ENCODE measurements at regions not wholly inside any gene's neighbourhood (a gene's known extent, or its start where the extent isn't known, plus 50 kb on each side); places are given as distances from the start of the nearest gene placed in this dataset.

DNA sequence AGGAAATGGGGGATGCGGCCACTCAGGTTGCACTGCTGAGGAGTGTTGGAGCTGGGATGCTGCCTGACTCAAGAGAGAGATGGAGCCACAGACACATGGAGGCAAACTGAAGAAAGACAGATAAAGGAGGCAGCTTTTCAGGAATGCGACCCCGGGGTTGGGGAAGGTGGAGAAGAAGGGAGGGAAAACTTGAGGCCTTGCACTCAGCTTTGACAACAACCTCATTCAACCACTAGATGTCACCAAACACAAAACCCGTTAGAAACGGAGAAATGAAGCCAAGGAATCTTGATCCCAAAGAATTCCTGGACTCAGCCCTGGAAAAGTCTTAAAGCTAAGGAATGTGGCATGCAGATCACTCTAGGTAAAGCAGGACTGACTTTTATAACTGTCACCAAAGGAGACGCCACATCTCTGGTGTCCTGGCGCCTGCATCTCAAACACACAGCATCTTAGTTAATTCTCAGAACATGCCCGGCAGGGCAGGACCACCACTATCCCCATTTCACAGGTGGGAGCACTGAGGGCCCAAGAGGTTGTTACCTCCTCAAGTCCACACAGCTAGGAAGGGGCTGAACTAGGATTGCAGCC lies 59.6 kb upstream of the LMCD1 start:
- FAIRE-seq: peak; percentile 98

- FAIRE-seq: peak; percentile 16
Observed at GRCh38 chr3:8442993-8443650, 58.5 kb upstream of the LMCD1 start.

- FAIRE-seq: peak; percentile 98
Observed at GRCh38 chr3:8443829-8444791, 57.5 kb upstream of the LMCD1 start.

GRCh38 chr3:8444883-8445282 lies 56.7 kb upstream of the LMCD1 start:
- peak; percentile 55 for FAIRE-seq

DNA sequence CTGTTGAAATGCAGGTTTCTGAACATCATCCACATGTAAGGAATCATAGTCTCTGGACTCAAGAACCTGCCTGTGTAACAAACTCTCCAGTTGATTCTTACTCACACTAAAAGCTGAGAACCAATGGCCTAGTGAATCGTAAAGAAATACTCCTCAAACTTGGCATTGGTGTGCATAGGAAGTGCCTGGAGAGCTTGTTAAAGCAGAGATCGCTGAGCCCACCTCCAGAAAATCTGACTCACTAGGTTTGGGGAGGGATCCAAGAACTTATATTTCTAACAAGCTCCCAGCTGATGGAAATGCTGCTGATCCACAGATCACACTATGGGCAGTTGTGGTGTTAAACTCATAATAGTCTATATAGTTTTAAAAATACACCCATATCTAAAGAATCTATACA lies 55.8 kb upstream of the LMCD1 start:
- peak; percentile 93 for FAIRE-seq

GRCh38 chr3:8446845-8447244 lies 54.8 kb upstream of the LMCD1 start:
- FAIRE-seq: no peak

DNA sequence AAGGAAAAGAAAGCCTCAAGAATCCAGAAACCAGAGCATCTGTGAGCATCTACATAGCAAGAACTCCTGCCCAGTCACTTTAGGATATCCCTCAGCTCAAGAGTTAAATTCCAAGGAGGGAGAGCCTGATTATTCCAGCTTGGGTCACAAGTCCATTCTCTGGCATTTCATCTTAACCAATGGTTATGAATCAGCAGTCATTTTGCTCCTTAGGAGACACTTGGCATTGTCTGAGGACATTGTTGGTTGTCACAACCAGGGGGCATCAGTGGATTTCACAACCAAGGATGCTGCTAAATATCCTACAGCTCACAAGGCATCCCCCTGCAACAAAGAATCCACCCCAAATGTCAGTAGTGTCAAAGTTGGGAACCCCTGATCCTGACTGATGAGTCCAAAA lies 51.0 kb upstream of the LMCD1 start:
- FAIRE-seq: no peak

DNA sequence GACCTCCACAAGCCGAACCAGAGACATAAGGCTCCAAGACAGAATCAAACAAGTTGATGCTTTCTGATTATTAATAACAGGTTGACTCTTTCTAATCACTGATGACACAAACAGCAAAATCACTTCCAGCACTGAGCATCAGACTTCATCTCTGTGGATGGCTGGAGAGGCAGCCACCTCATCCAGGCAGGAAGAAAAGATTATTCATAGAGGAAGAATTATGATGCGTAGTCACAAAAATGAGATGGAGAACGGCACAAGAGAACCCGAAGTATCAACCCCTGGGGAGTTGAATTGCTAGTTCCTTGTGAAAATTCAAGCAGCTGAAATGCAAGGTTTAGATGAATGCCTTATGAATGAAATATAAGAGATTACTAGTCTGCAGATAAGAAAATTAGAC lies 49.9 kb upstream of the LMCD1 start:
- no peak for FAIRE-seq

Data from A204.1 (cell line).